DOHH2 (cell line): ENCODE measurements at regions not wholly inside any gene's neighbourhood (a gene's known extent, or its start where the extent isn't known, plus 50 kb on each side); places are given as distances from the start of the nearest gene placed in this dataset.

Experiments
- CTCF ChIP-seq: fragments of 200-600 bp; sonication (generic); IDR thresholded peaks from one replicate; pipeline ENCODE4 v1.5.1; 2014; ENCODE audit warnings: antibody characterized with exemption, mild to moderate bottlenecking, low read depth, low read length; ENCODE audit not compliant: poor library complexity, severe bottlenecking
- EZH2phosphoT487 ChIP-seq: fragments of 200-600 bp; sonication (generic); IDR thresholded peaks from 2 replicates; pipeline ENCODE4 v1.6.1; 2017; ENCODE audit warnings: borderline replicate concordance, mild to moderate bottlenecking, antibody characterized with exemption, low read length, moderate library complexity, mixed read lengths

- TF ChIP-seq CTCF = no peak
- TF ChIP-seq EZH2phosphoT487 = no peak
Measured at GRCh38 chr14:84850595-84850994, 679.3 kb upstream of the FLRT2 start.
